Keratinocyte (primary cell): ENCODE measurements at regions not wholly inside any gene's neighbourhood (a gene's known extent, or its start where the extent isn't known, plus 50 kb on each side); places are given as distances from the start of the nearest gene placed in this dataset.
A peak's percentile ranks its signal among the peaks of the same experiment; 100 is the strongest.

ENCODE experiments used
- DNase-seq: peaks from one replicate; pipeline ENCODE4 v3.0.0-alpha.2; 2011; ENCODE audit warnings: low read depth, missing footprints, low spot score
- FAIRE-seq: peaks from 2 replicates; lab custom pipeline; 2011; peaks lifted over from hg19 to GRCh38; lab: Jason Lieb, UNC
- H2AFZ ChIP-seq: 2 replicates; pipeline ENCODE4 v1.6.0; 2012; ENCODE audit warnings: low read length, control low read depth, inconsistent platforms; ENCODE audit not compliant: control insufficient read depth
- H3K27ac ChIP-seq: 2 replicates; pipeline ENCODE4 v1.5.1; 2011; ENCODE audit warnings: low read length; ENCODE audit not compliant: control insufficient read depth, insufficient read depth
- H3K27me3 ChIP-seq: 3 replicates; pipeline ENCODE4 v1.6.0; 2011; ENCODE audit warnings: low read length; ENCODE audit not compliant: control insufficient read depth, insufficient read depth; ENCODE audit errors: extremely low read depth
- H3K36me3 ChIP-seq, 2 experiments: 2 replicates in 1 of 2; 3 replicates in 1 of 2; pipeline ENCODE4 v1.5.1; 2011; ENCODE audit warnings: low read length in 2 of 2, mild to moderate bottlenecking in 1 of 2; ENCODE audit not compliant: control insufficient read depth in 2 of 2, insufficient read depth in 2 of 2; ENCODE audit errors: extremely low read depth in 1 of 2
- H3K4me1 ChIP-seq: 3 replicates; pipeline ENCODE4 v1.5.1; 2011; ENCODE audit warnings: low read length; ENCODE audit not compliant: control insufficient read depth, insufficient read depth; ENCODE audit errors: extremely low read depth
- H3K4me2 ChIP-seq: 3 replicates; pipeline ENCODE4 v1.6.0; 2011; ENCODE audit warnings: low read depth, low read length; ENCODE audit not compliant: control insufficient read depth, insufficient read depth; ENCODE audit errors: extremely low read depth
- H3K4me3 ChIP-seq, 3 experiments: fragments of 200-600 bp in 1 of 3; sonication (generic) in 1 of 3; 2 replicates in 2 of 3; 3 replicates in 1 of 3; pipeline ENCODE4 v1.5.1; 2011 to 2016; ENCODE audit warnings: low read length in 3 of 3, mild to moderate bottlenecking in 3 of 3, control low read depth in 2 of 3, inconsistent platforms in 1 of 3, low read depth in 1 of 3, mixed read lengths in 1 of 3, mixed run types in 1 of 3, moderate library complexity in 1 of 3; ENCODE audit not compliant: control insufficient read depth in 2 of 3, insufficient read depth in 2 of 3; ENCODE audit errors: extremely low read depth in 1 of 3
- H3K79me2 ChIP-seq: 2 replicates; pipeline ENCODE4 v1.6.0; 2012; ENCODE audit warnings: low read length; ENCODE audit not compliant: control insufficient read depth, insufficient read depth
- H3K9ac ChIP-seq: 3 replicates; pipeline ENCODE4 v1.6.0; 2011; ENCODE audit warnings: low read length; ENCODE audit not compliant: control insufficient read depth, insufficient read depth; ENCODE audit errors: extremely low read depth
- H3K9me1 ChIP-seq: 3 replicates; pipeline ENCODE4 v1.6.0; 2011; ENCODE audit warnings: low read length; ENCODE audit not compliant: control insufficient read depth, insufficient read depth; ENCODE audit errors: extremely low read depth
- H3K9me3 ChIP-seq: 2 replicates; pipeline ENCODE4 v1.5.1; 2012; ENCODE audit warnings: low read depth, low read length; ENCODE audit not compliant: control insufficient read depth
- H4K20me1 ChIP-seq: 3 replicates; pipeline ENCODE4 v1.6.0; 2011; ENCODE audit warnings: low read length; ENCODE audit not compliant: control insufficient read depth, insufficient read depth; ENCODE audit errors: extremely low read depth
- EZH2 ChIP-seq: IDR thresholded peaks from one replicate; pipeline ENCODE4 v1.6.1; 2012; ENCODE audit warnings: inconsistent platforms, mild to moderate bottlenecking, low read length, moderate library complexity
- dilution Hi-C: fragments of 300-500 bp; cut with MboI; formaldehyde crosslinking; loops from one replicate; pipeline ENCODE4 v1.7.0; 2020; ENCODE audit warnings: low sequenced_read_pairs; ENCODE audit not compliant: extremely low pct_ligation_motif_present
- TF ChIP-seq, protein P1 (sequence below), 3 experiments: IDR thresholded peaks in 1 of 3; conservative IDR thresholded peaks in 1 of 3; optimal IDR thresholded peaks in 1 of 3; 2 replicates in 2 of 3; 3 replicates in 1 of 3; pipeline versions ENCODE3 to v1.5.1; 2011; ENCODE audit warnings: low read length in 3 of 3, mild to moderate bottlenecking in 3 of 3, moderate library complexity in 2 of 3, control low read depth in 1 of 3, inconsistent platforms in 1 of 3; ENCODE audit not compliant: insufficient read depth in 2 of 3; ENCODE audit errors: extremely low read depth in 1 of 3

DNA sequence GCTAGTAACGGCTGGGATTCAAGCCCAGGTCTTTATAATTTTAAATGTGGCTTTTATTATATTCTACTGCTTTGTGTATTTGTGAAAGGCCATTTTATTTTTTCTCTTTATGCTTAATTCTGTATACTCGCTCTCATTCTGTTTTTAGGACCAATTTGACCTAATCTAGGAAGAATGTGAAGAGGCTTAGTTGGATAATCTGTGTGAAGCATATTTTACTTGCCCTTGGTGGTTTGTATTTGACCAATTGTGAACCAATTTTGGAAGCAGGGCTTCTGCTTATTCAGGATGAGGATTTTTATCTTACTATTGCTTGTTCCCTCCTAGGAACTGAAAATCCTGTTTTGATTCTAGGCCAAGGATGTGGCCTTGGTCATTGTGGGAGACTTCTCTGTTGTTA is 113.1 kb downstream of the TTC6 start:
- no peak overlapping the region for H3K9ac ChIP-seq
- H3K27ac ChIP-seq = no peak overlapping the region
- H3K9me3 ChIP-seq = no peaks in the 10 kb centered on the region
- H4K20me1 ChIP-seq = no peaks in the 10 kb centered on the region
- no peak for TF ChIP-seq EZH2
- TF ChIP-seq, protein P1, sequence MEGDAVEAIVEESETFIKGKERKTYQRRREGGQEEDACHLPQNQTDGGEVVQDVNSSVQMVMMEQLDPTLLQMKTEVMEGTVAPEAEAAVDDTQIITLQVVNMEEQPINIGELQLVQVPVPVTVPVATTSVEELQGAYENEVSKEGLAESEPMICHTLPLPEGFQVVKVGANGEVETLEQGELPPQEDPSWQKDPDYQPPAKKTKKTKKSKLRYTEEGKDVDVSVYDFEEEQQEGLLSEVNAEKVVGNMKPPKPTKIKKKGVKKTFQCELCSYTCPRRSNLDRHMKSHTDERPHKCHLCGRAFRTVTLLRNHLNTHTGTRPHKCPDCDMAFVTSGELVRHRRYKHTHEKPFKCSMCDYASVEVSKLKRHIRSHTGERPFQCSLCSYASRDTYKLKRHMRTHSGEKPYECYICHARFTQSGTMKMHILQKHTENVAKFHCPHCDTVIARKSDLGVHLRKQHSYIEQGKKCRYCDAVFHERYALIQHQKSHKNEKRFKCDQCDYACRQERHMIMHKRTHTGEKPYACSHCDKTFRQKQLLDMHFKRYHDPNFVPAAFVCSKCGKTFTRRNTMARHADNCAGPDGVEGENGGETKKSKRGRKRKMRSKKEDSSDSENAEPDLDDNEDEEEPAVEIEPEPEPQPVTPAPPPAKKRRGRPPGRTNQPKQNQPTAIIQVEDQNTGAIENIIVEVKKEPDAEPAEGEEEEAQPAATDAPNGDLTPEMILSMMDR (optimal IDR thresholded peaks at IDR 0.05 in 1 of 3, IDR thresholded peaks at IDR 0.05 in 1 of 3, conservative IDR thresholded peaks at IDR 0.05 in 1 of 3; ENCODE audit: extremely low read depth in 1 of 3, insufficient read depth in 2 of 3, low read length in 3 of 3) = no peak
- H3K9me1 ChIP-seq = no peaks in the 10 kb centered on the region
- DNase-seq = no peak
- dilution Hi-C loops = no loop called here
- H3K79me2 ChIP-seq = no peaks in the 10 kb centered on the region
- no peak overlapping the region for H3K4me2 ChIP-seq
- FAIRE-seq = no peak
- H2AFZ ChIP-seq = no peak overlapping the region
- H3K4me3 ChIP-seq = no peak overlapping the region
- H3K4me1 ChIP-seq = no peaks in the 10 kb centered on the region
- peaks cover 12% of the 10 kb centered on the region for H3K27me3 ChIP-seq
- H3K36me3 ChIP-seq = no peaks in the 10 kb centered on the region

DNA sequence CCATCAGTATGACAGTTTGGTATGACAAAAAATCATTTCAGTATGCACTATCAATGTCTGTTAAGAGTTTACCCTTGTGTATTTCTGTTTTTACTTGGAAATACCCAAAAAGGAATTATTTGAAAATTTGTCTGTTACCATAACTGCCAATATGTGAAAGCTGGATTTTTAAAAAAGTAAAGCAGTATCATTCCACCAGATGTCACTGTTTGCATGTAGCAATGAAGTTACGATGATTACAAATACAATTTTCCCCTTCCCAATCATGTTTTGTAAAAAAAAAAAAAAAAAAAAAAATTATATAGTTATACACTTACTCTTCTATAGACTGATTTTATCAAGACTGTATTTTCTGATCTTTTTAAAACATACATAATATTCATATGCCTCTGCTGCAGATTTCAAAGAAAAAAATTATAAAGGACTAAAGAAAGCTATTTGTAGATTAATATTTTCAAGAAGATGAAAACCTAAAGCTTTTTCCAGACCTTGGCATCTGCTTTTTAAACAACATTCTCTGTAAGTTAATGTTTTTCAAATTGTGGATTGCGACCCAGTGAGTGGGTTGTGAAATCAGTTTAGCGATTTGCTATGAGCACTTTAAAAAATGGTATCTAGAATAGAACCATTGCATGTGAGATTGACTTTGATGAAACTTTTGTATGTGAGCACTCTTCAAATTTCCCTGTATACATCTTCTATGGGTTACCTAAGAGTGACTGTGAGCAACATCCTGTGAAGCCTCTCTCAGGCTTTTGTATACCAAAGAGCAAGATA is 114.2 kb downstream of the TTC6 start:
- no peaks in the 10 kb centered on the region for H3K9me3 ChIP-seq
- no peak for TF ChIP-seq EZH2
- TF ChIP-seq, protein P1 (optimal IDR thresholded peaks at IDR 0.05 in 1 of 3, IDR thresholded peaks at IDR 0.05 in 1 of 3, conservative IDR thresholded peaks at IDR 0.05 in 1 of 3; ENCODE audit: extremely low read depth in 1 of 3, insufficient read depth in 2 of 3, low read length in 3 of 3) = peak in 1 of 3 experiments; percentile 43

More for the DNA sequence above, 114.2 kb downstream of the TTC6 start:
- Histone ChIP-seq H3K4me3 (no peak overlapping the region), H3K4me2 (no peak overlapping the region), H2AFZ (no peak overlapping the region), H3K36me3 (no peaks in the 10 kb centered on the region), H3K9ac (no peak overlapping the region), H4K20me1 (no peaks in the 10 kb centered on the region), H3K27me3 (peaks cover 12% of the 10 kb centered on the region), H3K27ac (no peak overlapping the region), H3K9me1 (no peaks in the 10 kb centered on the region), H3K79me2 (no peaks in the 10 kb centered on the region), H3K4me1 (no peaks in the 10 kb centered on the region)
- DNase-seq (no peak), FAIRE-seq (no peak)
- dilution Hi-C loops = no loop called here
